ENCODE measurements at regions not wholly inside any gene's neighbourhood (a gene's known extent, or its start where the extent isn't known, plus 50 kb on each side); places are given as distances from the start of the nearest gene placed in this dataset.

DNA sequence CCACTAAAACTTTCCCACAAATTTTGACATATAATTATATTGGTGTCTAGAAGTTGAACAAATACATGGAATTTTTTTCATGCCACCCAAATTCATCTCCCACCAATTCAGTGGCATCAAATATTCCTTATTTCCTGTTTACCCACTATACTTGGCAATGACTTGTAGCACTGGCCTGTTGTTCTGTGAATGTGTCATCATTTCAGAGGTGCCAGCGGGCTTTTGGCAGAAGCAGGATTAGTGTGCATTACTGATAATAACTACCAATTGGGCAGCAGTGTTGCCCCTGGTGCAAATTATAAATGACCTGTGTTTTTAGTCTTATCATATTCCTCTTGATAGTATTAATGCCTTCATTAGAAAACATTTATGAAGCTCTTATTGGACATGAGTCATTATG is 121.3 kb downstream of the TFAP2B start:
- TF ChIP-seq, protein P1, sequence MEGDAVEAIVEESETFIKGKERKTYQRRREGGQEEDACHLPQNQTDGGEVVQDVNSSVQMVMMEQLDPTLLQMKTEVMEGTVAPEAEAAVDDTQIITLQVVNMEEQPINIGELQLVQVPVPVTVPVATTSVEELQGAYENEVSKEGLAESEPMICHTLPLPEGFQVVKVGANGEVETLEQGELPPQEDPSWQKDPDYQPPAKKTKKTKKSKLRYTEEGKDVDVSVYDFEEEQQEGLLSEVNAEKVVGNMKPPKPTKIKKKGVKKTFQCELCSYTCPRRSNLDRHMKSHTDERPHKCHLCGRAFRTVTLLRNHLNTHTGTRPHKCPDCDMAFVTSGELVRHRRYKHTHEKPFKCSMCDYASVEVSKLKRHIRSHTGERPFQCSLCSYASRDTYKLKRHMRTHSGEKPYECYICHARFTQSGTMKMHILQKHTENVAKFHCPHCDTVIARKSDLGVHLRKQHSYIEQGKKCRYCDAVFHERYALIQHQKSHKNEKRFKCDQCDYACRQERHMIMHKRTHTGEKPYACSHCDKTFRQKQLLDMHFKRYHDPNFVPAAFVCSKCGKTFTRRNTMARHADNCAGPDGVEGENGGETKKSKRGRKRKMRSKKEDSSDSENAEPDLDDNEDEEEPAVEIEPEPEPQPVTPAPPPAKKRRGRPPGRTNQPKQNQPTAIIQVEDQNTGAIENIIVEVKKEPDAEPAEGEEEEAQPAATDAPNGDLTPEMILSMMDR (IDR thresholded peaks at IDR 0.05; ENCODE audit: low read length) = no peak
- no peak for TF ChIP-seq EZH2 (optimal IDR thresholded peaks at IDR 0.05; ENCODE audit: low read depth, low read length)
